Activated naive CD4-positive, alpha-beta T cell treated with anti-CD3 and anti-CD28 coated beads for 36 hours (primary cell): ENCODE measurements at regions not wholly inside any gene's neighbourhood (a gene's known extent, or its start where the extent isn't known, plus 50 kb on each side); places are given as distances from the start of the nearest gene placed in this dataset.

Experiments used
- CTCF ChIA-PET: fragments of 350-600 bp; sonication (Branson Sonifier 250); formaldehyde crosslinking; loops from one replicate; lab custom pipeline; 2021; ENCODE audit warnings: antibody characterized with exemption; lab: Charles Lee
- DNase-seq: peaks from one replicate; pipeline ENCODE4 v3.0.0-alpha.2; 2020
- H3K27ac Mint-ChIP-seq: one replicate; pipeline ENCODE4 v1.8.0; 2021; ENCODE audit warnings: mild to moderate bottlenecking, mixed read lengths
- H3K27me3 Mint-ChIP-seq: one replicate; pipeline ENCODE4 v1.8.0; 2021; ENCODE audit warnings: low read depth, mixed read lengths
- H3K36me3 Mint-ChIP-seq: one replicate; pipeline ENCODE4 v1.8.0; 2021; ENCODE audit warnings: low read depth, mixed read lengths
- H3K4me1 Mint-ChIP-seq: one replicate; pipeline ENCODE4 v1.8.0; 2021; ENCODE audit warnings: low read depth, mixed read lengths
- H3K4me3 Mint-ChIP-seq: one replicate; pipeline ENCODE4 v1.8.0; 2021; ENCODE audit warnings: mild to moderate bottlenecking, moderate library complexity, mixed read lengths
- H3K9me3 Mint-ChIP-seq: one replicate; pipeline ENCODE4 v1.8.0; 2021; ENCODE audit warnings: mixed read lengths
- intact Hi-C: fragments of 100-400 bp; cut with micrococcal nuclease; formaldehyde crosslinking; loops from one replicate; pipeline ENCODE4 v1.15.1; 2023

DNA sequence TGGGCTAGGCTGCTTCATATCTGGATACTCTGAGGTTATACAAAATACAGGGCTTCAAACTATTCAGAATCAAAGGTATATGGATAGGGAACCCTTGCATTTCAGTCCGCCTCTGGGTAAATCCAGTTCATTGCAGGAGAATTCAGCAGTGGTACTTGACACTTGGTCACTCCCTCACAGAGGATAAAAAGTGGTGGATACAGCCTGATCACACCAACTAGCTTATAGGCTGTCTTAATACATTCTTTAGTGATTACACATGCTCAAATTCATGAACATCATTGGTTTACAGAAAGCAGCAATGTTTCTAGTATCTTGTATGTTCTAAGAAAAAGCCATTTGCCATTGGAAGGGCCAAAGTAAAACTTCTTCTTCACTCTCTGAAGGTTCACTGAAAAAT is 104.8 kb upstream of the PDE5A start:
- Mint-ChIP-seq H3K4me3 (no peak overlapping the region), H3K4me1 (no peaks in the 10 kb centered on the region), H3K27ac (no peak overlapping the region), H3K27me3 (peaks cover 2% of the 10 kb centered on the region), H3K36me3 (no peaks in the 10 kb centered on the region), H3K9me3 (peaks cover 6% of the 10 kb centered on the region)
- intact Hi-C loops: no loop called here
- no peak for DNase-seq
- CTCF ChIA-PET: no interaction called here

DNA sequence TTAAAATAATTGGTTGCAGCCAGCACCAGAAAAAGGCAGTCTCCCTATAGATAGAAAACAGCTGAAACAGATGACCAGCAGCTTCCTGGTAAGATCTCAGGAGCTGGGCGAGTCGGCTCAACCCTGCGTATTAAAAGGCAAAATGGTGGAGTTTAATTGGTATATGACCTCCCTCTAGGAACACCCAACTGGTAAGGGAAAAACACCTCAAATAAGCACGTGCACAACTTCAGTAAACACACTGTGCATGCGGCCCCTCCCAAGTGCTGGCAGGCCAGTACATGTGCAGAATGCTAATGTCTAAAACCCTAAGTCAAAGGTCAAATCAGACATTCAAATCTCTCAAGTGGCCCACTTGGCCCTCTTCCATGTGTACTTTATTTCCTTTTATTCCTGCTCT is 103.2 kb upstream of the PDE5A start:
- intact Hi-C loops: no loop called here
- Mint-ChIP-seq H3K4me1 (no peaks in the 10 kb centered on the region), H3K9me3 (peaks cover 6% of the 10 kb centered on the region), H3K27ac (no peak overlapping the region), H3K36me3 (no peaks in the 10 kb centered on the region), H3K27me3 (peaks cover 2% of the 10 kb centered on the region), H3K4me3 (no peak overlapping the region)
- DNase-seq: no peak
- CTCF ChIA-PET: no interaction called here

DNA sequence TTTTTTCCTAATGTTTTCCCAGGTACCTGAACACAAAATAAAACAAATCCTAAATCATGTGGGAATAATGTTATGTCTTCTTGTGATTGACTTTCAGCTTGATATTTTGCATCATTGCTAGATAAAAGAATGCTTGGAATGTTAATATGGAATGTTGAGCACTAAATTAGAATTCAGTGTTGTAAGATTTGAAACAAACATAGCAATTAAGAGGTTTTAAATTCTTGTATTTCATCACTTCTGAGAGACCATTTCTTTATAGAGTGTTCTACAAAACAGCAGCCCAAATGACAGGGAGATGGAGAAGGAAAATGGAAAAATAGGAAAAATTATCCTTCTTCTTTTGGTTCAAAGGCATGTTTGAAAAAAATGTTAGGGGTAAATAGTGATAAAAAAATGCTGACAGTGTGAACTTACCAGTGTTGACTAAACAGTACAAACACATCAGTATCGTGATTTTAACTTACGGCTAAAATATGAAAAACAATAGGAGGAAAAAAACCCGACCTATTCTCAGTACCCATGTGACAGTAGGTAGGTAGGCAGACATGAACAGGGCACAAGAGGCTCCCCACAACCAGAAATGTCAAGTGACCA is 102.6 kb upstream of the PDE5A start:
- CTCF ChIA-PET: no interaction called here

GRCh38 chr4:119730671-119730950 is 102.0 kb upstream of the PDE5A start:
- Mint-ChIP-seq H3K4me1 (no peaks in the 10 kb centered on the region), H3K36me3 (no peaks in the 10 kb centered on the region), H3K27ac (no peak overlapping the region), H3K9me3 (peaks cover 6% of the 10 kb centered on the region), H3K4me3 (no peak overlapping the region), H3K27me3 (peaks cover 2% of the 10 kb centered on the region)
- intact Hi-C loops: no loop called here
- CTCF ChIA-PET: no interaction called here
- DNase-seq: no peak

More for the DNA sequence above, 102.6 kb upstream of the PDE5A start:
- H3K4me1 Mint-ChIP-seq: no peaks in the 10 kb centered on the region
- H3K36me3 Mint-ChIP-seq: no peaks in the 10 kb centered on the region
- H3K27me3 Mint-ChIP-seq: peaks cover 2% of the 10 kb centered on the region
- intact Hi-C loops: no loop called here
- no peak for DNase-seq
- H3K4me3 Mint-ChIP-seq: no peak overlapping the region
- H3K9me3 Mint-ChIP-seq: peaks cover 6% of the 10 kb centered on the region
- H3K27ac Mint-ChIP-seq: no peak overlapping the region

GRCh38 chr4:119729835-119730670 is 101.4 kb upstream of the PDE5A start:
- Mint-ChIP-seq H3K4me1 (no peaks in the 10 kb centered on the region), H3K27me3 (peaks cover 2% of the 10 kb centered on the region), H3K9me3 (peaks cover 6% of the 10 kb centered on the region), H3K36me3 (no peaks in the 10 kb centered on the region), H3K4me3 (no peak overlapping the region), H3K27ac (no peak overlapping the region)
- DNase-seq: no peak
- CTCF ChIA-PET: no interaction called here
- intact Hi-C loops: no loop called here

GRCh38 chr4:119728692-119729593 is 100.3 kb upstream of the PDE5A start:
- Mint-ChIP-seq H3K36me3 (no peaks in the 10 kb centered on the region), H3K27me3 (peaks cover 2% of the 10 kb centered on the region), H3K4me3 (no peak overlapping the region), H3K27ac (no peak overlapping the region), H3K4me1 (no peaks in the 10 kb centered on the region), H3K9me3 (peaks cover 6% of the 10 kb centered on the region)
- CTCF ChIA-PET: no interaction called here
- no peak for DNase-seq
- intact Hi-C loops: no loop called here

- H3K27me3 Mint-ChIP-seq: peaks cover 2% of the 10 kb centered on the region
- H3K9me3 Mint-ChIP-seq: peaks cover 6% of the 10 kb centered on the region
- no peak overlapping the region for H3K27ac Mint-ChIP-seq
These were observed 99.6 kb upstream of the PDE5A start for GRCh38 chr4:119728185-119728584.

GRCh38 chr4:119726505-119726904 is 97.9 kb upstream of the PDE5A start:
- DNase-seq: no peak
- H3K27ac Mint-ChIP-seq: no peak overlapping the region
- H3K9me3 Mint-ChIP-seq: peaks cover 6% of the 10 kb centered on the region
- H3K4me1 Mint-ChIP-seq: no peaks in the 10 kb centered on the region
- intact Hi-C loops: no loop called here
- H3K27me3 Mint-ChIP-seq: no peaks in the 10 kb centered on the region
- CTCF ChIA-PET: no interaction called here
- H3K4me3 Mint-ChIP-seq: no peak overlapping the region
- no peaks in the 10 kb centered on the region for H3K36me3 Mint-ChIP-seq

More at GRCh38 chr4:119728185-119728584, 99.6 kb upstream of the PDE5A start:
- Mint-ChIP-seq H3K4me1 (no peaks in the 10 kb centered on the region), H3K4me3 (no peak overlapping the region), H3K36me3 (no peaks in the 10 kb centered on the region)
- DNase-seq: no peak
- CTCF ChIA-PET: no interaction called here
- intact Hi-C loops: no loop called here

DNA sequence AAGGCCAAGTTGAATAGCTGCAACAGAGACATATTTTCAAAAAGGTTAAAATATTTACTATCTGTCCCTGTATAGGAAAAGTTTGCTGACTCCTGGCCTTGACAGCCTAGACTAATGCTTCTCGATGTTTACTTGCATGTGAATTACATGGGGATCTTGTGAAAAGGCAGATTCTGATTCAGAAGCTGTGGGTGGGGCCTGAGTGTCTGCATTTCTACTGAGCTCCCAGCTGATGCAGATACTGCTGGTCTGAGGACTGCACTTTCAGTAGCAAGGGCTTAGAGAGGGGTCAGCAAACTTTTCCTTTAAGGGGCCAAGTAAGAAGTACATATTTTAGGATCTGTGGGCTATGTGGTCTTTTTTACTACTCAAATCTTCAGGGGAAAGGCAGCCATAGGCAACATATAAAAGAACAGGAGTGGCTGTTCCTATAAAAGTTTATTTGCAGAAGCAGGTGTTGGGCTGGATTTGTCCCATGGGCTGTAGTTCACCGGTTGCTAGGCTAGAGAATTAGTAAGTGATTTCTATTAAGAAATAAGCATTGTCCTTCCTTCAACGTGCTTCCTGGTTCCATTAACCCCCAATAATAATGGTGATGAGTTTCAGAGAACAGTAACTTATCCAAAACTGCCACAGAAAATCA is 97.2 kb upstream of the PDE5A start:
- no peak for DNase-seq
- Mint-ChIP-seq H3K36me3 (no peaks in the 10 kb centered on the region), H3K4me3 (no peak overlapping the region), H3K4me1 (no peaks in the 10 kb centered on the region), H3K27ac (no peak overlapping the region), H3K27me3 (no peaks in the 10 kb centered on the region), H3K9me3 (peaks cover 6% of the 10 kb centered on the region)
- intact Hi-C loops: no loop called here
- CTCF ChIA-PET: no interaction called here

GRCh38 chr4:119725011-119725410 is 96.4 kb upstream of the PDE5A start:
- H3K27me3 Mint-ChIP-seq: no peaks in the 10 kb centered on the region
- H3K36me3 Mint-ChIP-seq: no peaks in the 10 kb centered on the region
- H3K27ac Mint-ChIP-seq: no peak overlapping the region
- CTCF ChIA-PET: no interaction called here
- H3K4me3 Mint-ChIP-seq: no peak overlapping the region
- H3K9me3 Mint-ChIP-seq: peaks cover 6% of the 10 kb centered on the region
- no peak for DNase-seq
- intact Hi-C loops: no loop called here
- H3K4me1 Mint-ChIP-seq: no peaks in the 10 kb centered on the region

GRCh38 chr4:119722670-119723069 is 94.1 kb upstream of the PDE5A start:
- Mint-ChIP-seq H3K4me3 (no peak overlapping the region), H3K27me3 (no peaks in the 10 kb centered on the region), H3K4me1 (no peaks in the 10 kb centered on the region), H3K9me3 (peaks cover 4% of the 10 kb centered on the region), H3K27ac (no peak overlapping the region), H3K36me3 (no peaks in the 10 kb centered on the region)
- DNase-seq: no peak
- intact Hi-C loops: no loop called here
- CTCF ChIA-PET: no interaction called here

- no peak for DNase-seq
- CTCF ChIA-PET: no interaction called here
- intact Hi-C loops: no loop called here
- no peaks in the 10 kb centered on the region for H3K27me3 Mint-ChIP-seq
- H3K9me3 Mint-ChIP-seq: peaks cover 6% of the 10 kb centered on the region
- no peak overlapping the region for H3K27ac Mint-ChIP-seq
- no peaks in the 10 kb centered on the region for H3K36me3 Mint-ChIP-seq
- no peaks in the 10 kb centered on the region for H3K4me1 Mint-ChIP-seq
- no peak overlapping the region for H3K4me3 Mint-ChIP-seq
These were observed 93.3 kb upstream of the PDE5A start for GRCh38 chr4:119721878-119722277.
